H1 (cell line): ENCODE measurements at regions not wholly inside any gene's neighbourhood (a gene's known extent, or its start where the extent isn't known, plus 50 kb on each side); places are given as distances from the start of the nearest gene placed in this dataset.

ENCODE experiments used
- CHD7 ChIP-seq: fragments of 300-600 bp; sonication (generic); IDR thresholded peaks from 2 replicates; pipeline ENCODE4 v1.7.1; 2012; ENCODE audit warnings: low read length, moderate library complexity, mild to moderate bottlenecking, inconsistent platforms; ENCODE audit not compliant: insufficient replicate concordance
- HDAC2 ChIP-seq, 2 experiments: fragments of 300-600 bp in 1 of 2; sonication (generic) in 1 of 2; IDR thresholded peaks; 2 replicates each; pipeline ENCODE4 v1.6.1; 2011 to 2012; ENCODE audit warnings: low read depth in 2 of 2, low read length in 2 of 2, mild to moderate bottlenecking in 2 of 2, moderate library complexity in 2 of 2, borderline replicate concordance in 1 of 2, inconsistent platforms in 1 of 2
- POLR2AphosphoS5 ChIP-seq: IDR thresholded peaks from 2 replicates; pipeline ENCODE4 v1.6.1; 2011; ENCODE audit warnings: low read depth, low read length
- RAD21 ChIP-seq, 2 experiments: IDR thresholded peaks in 1 of 2; conservative IDR thresholded peaks in 1 of 2; 2 replicates each; pipeline ENCODE4 v1.6.1; 2011; ENCODE audit warnings: low read depth in 2 of 2, low read length in 2 of 2, improper control_type of control experiment in 1 of 2, inconsistent platforms in 1 of 2, mild to moderate bottlenecking in 1 of 2, moderate library complexity in 1 of 2

DNA sequence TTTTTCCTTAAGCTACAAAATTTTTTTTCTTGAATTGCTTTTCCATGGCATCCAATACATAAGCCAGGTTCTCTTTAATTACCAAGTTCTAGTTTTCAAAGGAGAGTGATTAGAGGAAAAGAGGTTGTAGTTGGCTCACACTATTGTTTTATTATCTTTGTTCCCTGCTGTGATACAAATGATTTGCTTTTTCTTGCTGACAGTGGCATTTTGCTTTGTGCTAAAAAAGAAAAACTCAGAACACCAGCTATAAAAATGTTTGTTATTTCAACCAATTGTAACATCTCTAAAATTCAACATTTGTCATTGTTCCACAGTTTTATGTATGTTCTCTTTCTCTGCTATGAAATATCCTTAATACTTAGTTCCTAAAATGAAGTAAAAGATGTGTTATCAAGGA is 1817.2 kb downstream of the STIM2 start:
- no peak for TF ChIP-seq HDAC2 (IDR thresholded peaks at IDR 0.05; ENCODE audit: borderline replicate concordance in 1 of 2, low read depth in 2 of 2, low read length in 2 of 2)
- no peak for TF ChIP-seq POLR2AphosphoS5
- no peak for TF ChIP-seq CHD7
- TF ChIP-seq RAD21 (IDR thresholded peaks at IDR 0.05 in 1 of 2, conservative IDR thresholded peaks at IDR 0.05 in 1 of 2; ENCODE audit: low read depth in 2 of 2, low read length in 2 of 2): no peak
